ENCODE measurements at regions not wholly inside any gene's neighbourhood (a gene's known extent, or its start where the extent isn't known, plus 50 kb on each side); places are given as distances from the start of the nearest gene placed in this dataset.

DNA sequence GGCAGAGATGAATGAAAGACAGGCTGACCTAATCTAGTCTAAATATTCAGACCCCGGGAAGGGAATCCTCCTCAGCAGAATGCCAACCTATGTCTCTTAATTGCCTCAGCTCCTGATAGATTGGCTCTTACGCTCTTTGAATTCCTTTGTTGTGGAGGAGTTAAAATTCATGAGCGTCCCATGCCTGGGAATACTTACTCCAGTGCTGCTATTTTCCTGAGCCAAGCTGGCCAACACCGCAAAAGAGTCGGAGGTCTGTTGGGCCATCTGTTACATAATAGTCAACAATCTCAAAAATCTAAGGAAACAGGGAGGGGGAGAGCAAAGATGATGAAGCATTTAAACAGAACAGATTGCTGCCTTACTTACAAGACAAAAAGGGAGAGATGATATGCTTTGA, 182.8 kb downstream of the ASCL1 start:
- no peak overlapping the region for H3K27ac ChIP-seq
- 63 to 77% (median 76%) methylated on average over 5 of the region's 5 CpGs for WGBS, 5 donors
- intact Hi-C loops (cut with DNase I; ENCODE audit: low total_unique reads), result no loop called here
- no peaks in the 10 kb centered on the region for H3K36me3 ChIP-seq
- no peaks in the 10 kb centered on the region for H3K27me3 ChIP-seq
- DNase-seq, result no peak
- no peak for TF ChIP-seq POLR2A (IDR thresholded peaks at IDR 0.05)
- TF ChIP-seq EP300 (IDR thresholded peaks at IDR 0.05), result no peak
- no peaks in the 10 kb centered on the region for H3K4me1 ChIP-seq
- H3K4me3 ChIP-seq, result no peak overlapping the region
- peaks cover 0 to 6% (median 1%) of the 10 kb centered on the region in 4 donors for H3K9me3 ChIP-seq

DNA sequence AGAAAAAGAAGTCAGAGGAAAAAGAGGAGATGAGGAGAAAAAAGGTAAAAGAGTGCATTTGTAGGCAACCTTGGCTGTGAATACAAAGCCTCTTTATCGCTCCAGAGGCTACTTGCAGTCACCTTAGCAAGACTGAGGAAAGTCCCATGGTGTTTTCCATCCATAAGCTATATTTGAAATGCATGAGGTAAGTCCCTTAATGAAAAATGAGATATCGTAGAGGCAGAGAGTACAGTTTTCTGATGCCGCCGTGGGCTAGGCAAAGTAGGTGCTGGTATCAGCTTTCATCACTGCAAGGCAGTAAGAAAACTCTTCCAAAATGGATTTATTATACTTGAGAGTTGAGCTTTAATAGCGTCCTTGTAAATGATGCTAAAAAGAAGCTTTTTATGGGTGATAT, 186.8 kb downstream of the ASCL1 start:
- Histone ChIP-seq H3K27me3 (no peaks in the 10 kb centered on the region), H3K4me1 (no peaks in the 10 kb centered on the region), H3K9me3 (no peaks in the 10 kb centered on the region), H3K36me3 (no peaks in the 10 kb centered on the region), H3K4me3 (no peak overlapping the region), H3K27ac (no peak overlapping the region)
- intact Hi-C loops (cut with DNase I; ENCODE audit: low total_unique reads), result no loop called here
- 81 to 93% (median 89%) methylated on average over 5 of the region's 5 CpGs for WGBS, 5 donors
- no peak for DNase-seq
- no peak for TF ChIP-seq EP300 (IDR thresholded peaks at IDR 0.05)
- TF ChIP-seq, protein P1, sequence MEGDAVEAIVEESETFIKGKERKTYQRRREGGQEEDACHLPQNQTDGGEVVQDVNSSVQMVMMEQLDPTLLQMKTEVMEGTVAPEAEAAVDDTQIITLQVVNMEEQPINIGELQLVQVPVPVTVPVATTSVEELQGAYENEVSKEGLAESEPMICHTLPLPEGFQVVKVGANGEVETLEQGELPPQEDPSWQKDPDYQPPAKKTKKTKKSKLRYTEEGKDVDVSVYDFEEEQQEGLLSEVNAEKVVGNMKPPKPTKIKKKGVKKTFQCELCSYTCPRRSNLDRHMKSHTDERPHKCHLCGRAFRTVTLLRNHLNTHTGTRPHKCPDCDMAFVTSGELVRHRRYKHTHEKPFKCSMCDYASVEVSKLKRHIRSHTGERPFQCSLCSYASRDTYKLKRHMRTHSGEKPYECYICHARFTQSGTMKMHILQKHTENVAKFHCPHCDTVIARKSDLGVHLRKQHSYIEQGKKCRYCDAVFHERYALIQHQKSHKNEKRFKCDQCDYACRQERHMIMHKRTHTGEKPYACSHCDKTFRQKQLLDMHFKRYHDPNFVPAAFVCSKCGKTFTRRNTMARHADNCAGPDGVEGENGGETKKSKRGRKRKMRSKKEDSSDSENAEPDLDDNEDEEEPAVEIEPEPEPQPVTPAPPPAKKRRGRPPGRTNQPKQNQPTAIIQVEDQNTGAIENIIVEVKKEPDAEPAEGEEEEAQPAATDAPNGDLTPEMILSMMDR (IDR thresholded peaks at IDR 0.05), result no peak
- TF ChIP-seq POLR2A (IDR thresholded peaks at IDR 0.05), result no peak
- no peak for TF ChIP-seq POLR2AphosphoS5 (IDR thresholded peaks at IDR 0.05)

DNA sequence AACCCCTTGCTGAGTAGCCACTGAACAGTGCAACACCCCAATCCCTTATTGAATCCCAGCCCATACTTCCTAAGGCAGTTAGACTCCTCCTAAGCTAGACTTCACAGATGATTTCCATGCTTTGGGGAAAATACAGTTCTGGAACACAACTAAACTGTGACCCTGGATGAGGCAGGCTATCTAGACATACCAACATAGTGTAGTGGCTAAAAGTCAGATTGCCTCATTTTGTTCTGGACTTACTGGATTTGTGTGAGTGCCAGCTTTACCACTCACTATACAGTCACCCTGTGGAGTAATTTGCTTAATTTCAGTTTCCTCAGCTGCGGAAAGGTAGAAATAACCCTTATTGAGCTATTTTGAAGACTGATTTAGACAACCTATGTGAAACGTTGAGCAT, 203.1 kb downstream of the ASCL1 start:
- H3K4me1 ChIP-seq, result no peaks in the 10 kb centered on the region
- no peaks in the 10 kb centered on the region for H3K9me3 ChIP-seq
- H3K27ac ChIP-seq, result no peak overlapping the region
- TF ChIP-seq POLR2AphosphoS5 (IDR thresholded peaks at IDR 0.05) (no peak), EP300 (IDR thresholded peaks at IDR 0.05) (no peak), POLR2A (IDR thresholded peaks at IDR 0.05) (no peak)
- TF ChIP-seq, protein P1 (IDR thresholded peaks at IDR 0.05), result no peak
- no peak overlapping the region for H3K4me3 ChIP-seq
- H3K27me3 ChIP-seq, result no peaks in the 10 kb centered on the region
- H3K36me3 ChIP-seq, result no peaks in the 10 kb centered on the region
- intact Hi-C loops (cut with DNase I; ENCODE audit: low total_unique reads), result no loop called here
- DNase-seq, result no peak
- WGBS, 5 donors, result 85 to 92% (median 90%) methylated on average over 2 of the region's 2 CpGs

DNA sequence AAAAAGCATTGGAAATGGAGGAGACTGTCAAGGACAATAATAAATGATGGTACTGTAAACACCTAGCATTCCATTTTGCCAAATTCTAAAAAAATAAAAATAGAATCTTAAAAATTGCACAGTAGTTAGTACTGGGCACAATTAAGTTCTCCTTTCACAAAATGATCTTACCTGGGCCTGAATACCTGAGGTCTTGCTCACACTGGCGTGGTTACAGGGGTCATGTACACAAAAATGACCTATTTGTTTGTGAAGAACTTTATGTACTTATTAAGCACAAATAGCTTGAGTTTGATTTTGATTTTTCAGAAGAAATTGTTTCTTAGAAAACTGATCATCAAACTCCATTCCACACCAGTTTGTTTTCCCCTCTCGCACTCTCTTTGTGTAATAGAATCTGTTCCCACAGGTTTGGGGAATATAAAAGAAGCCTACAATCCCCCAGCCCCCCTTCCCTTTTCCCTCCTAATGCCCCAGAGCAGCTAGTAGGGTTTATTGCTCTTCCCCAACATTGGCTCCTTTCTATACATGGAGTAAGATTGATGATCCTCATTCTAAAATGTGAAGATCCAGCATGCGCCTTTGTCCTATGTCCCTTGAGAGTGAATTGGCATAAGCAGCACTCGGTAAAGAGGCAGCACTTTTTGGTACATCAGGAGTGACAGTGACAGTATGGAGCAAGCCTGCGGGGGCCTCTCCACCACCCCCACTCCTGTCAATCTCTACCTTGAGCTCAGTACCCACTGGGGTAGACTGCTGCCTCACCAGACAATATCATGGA, 204.3 kb downstream of the ASCL1 start:
- WGBS, 5 donors, result 68 to 80% (median 74%) methylated on average over 5 of the region's 5 CpGs
- Histone ChIP-seq H3K27ac (no peak overlapping the region), H3K36me3 (no peaks in the 10 kb centered on the region), H3K4me1 (no peaks in the 10 kb centered on the region), H3K4me3 (no peak overlapping the region), H3K27me3 (no peaks in the 10 kb centered on the region), H3K9me3 (no peaks in the 10 kb centered on the region)
- intact Hi-C loops (cut with DNase I; ENCODE audit: low total_unique reads), result no loop called here
- no peak for DNase-seq
- no peak for TF ChIP-seq POLR2A (IDR thresholded peaks at IDR 0.05)
- TF ChIP-seq, protein P1 (IDR thresholded peaks at IDR 0.05), result no peak
- TF ChIP-seq POLR2AphosphoS5 (IDR thresholded peaks at IDR 0.05), result no peak
- TF ChIP-seq EP300 (IDR thresholded peaks at IDR 0.05), result no peak

DNA sequence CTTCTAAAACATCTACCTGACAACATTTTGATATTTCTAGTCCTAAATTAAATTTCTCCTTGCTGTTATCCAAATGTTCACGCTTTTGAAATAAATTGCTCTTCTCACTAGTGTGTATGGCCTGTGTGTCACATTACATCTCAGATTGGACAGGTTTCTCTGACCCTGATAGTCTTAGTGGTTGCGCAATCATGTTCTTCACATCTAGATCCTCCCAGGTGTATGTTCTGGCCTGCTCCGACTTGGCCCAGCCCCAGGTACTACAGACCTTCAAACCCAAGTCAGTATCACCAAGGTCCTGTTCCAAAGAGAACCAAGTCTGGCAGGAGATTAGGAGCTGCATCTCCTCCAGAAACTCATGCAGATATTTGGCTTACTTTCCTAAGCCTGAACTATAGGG, 209.5 kb downstream of the ASCL1 start:
- Histone ChIP-seq H3K9me3 (no peaks in the 10 kb centered on the region), H3K4me1 (no peaks in the 10 kb centered on the region), H3K4me3 (no peak overlapping the region), H3K27me3 (no peaks in the 10 kb centered on the region), H3K36me3 (no peaks in the 10 kb centered on the region), H3K27ac (no peak overlapping the region)
- DNase-seq, result no peak
- intact Hi-C loops (cut with DNase I; ENCODE audit: low total_unique reads), result no loop called here
- no peak for TF ChIP-seq POLR2A (IDR thresholded peaks at IDR 0.05)
- TF ChIP-seq POLR2AphosphoS5 (IDR thresholded peaks at IDR 0.05), result no peak
- TF ChIP-seq, protein P1 (IDR thresholded peaks at IDR 0.05), result no peak
- no peak for TF ChIP-seq EP300 (IDR thresholded peaks at IDR 0.05)
- WGBS, 5 donors, result 88 to 91% (median 90%) methylated on average over 3 of the region's 3 CpGs

Data from stomach (tissue), 8 donors.